WTC11 (cell line): ENCODE measurements at regions not wholly inside any gene's neighbourhood (a gene's known extent, or its start where the extent isn't known, plus 50 kb on each side); places are given as distances from the start of the nearest gene placed in this dataset.

Source experiments
- ATAC-seq: fragments of 200-7000 bp; cut with Tn5 transposase; 2 replicates; pipeline ENCODE4 v1.10.0; 2021; ENCODE audit warnings: mild to moderate bottlenecking, moderate library complexity
- CTCF ChIA-PET: fragments of 300-600 bp; sonication (Branson Sonifier 250); formaldehyde crosslinking; loops from one replicate; lab custom pipeline; 2021; ENCODE audit warnings: antibody characterized with exemption; lab: Charles Lee
- POLR2A ChIA-PET: fragments of 350-600 bp; sonication (Branson Sonifier 250); formaldehyde crosslinking; loops from one replicate; lab custom pipeline; 2021; ENCODE audit warnings: antibody characterized with exemption; lab: Charles Lee
- DNase-seq: peaks from one replicate; pipeline ENCODE4 v3.0.0; 2021; ENCODE audit warnings: low spot score
- H3K27ac Mint-ChIP-seq: 2 replicates; pipeline ENCODE4 v1.8.0; 2021; ENCODE audit warnings: mixed read lengths
- H3K27me3 Mint-ChIP-seq: 2 replicates; pipeline ENCODE4 v1.8.0; 2021; ENCODE audit warnings: low read depth, mild to moderate bottlenecking, moderate library complexity, mixed read lengths
- H3K36me3 Mint-ChIP-seq: 2 replicates; pipeline ENCODE4 v1.8.0; 2021; ENCODE audit warnings: mixed read lengths
- H3K4me1 Mint-ChIP-seq: 2 replicates; pipeline ENCODE4 v1.8.0; 2022; ENCODE audit warnings: mixed read lengths
- H3K4me3 Mint-ChIP-seq: 2 replicates; pipeline ENCODE4 v1.8.0; 2021; ENCODE audit warnings: mild to moderate bottlenecking, moderate library complexity, mixed read lengths
- H3K9me3 Mint-ChIP-seq: 2 replicates; pipeline ENCODE4 v1.8.0; 2021; ENCODE audit warnings: mixed read lengths
- AFF4 ChIP-seq: sonication (generic); formaldehyde crosslinking; IDR thresholded peaks from 2 replicates; pipeline ENCODE4 v1.8.1; 2023; ENCODE audit warnings: mild to moderate bottlenecking, missing genetic modification reagents, borderline replicate concordance
- CREM ChIP-seq: sonication (generic); formaldehyde crosslinking; IDR thresholded peaks from 2 replicates; pipeline ENCODE4 v1.8.1; 2022; ENCODE audit warnings: mild to moderate bottlenecking, missing genetic modification reagents, moderate library complexity
- EMX1 ChIP-seq: fragments of 250-450 bp; sonication (Bioruptor Pico); IDR thresholded peaks from 2 replicates; pipeline ENCODE4 v1.8.0; 2021; ENCODE audit warnings: mild to moderate bottlenecking
- ESRRA ChIP-seq: sonication (generic); formaldehyde crosslinking; IDR thresholded peaks from 2 replicates; pipeline ENCODE4 v1.8.1; 2022; ENCODE audit warnings: mild to moderate bottlenecking, missing genetic modification reagents, borderline replicate concordance
- HMGXB4 ChIP-seq: sonication (generic); formaldehyde crosslinking; IDR thresholded peaks from 2 replicates; pipeline ENCODE4 v1.8.1; 2023; ENCODE audit warnings: mild to moderate bottlenecking, moderate library complexity, missing genetic modification reagents
- IRF2 ChIP-seq: sonication (generic); formaldehyde crosslinking; IDR thresholded peaks from 2 replicates; pipeline ENCODE4 v1.8.0; 2022; ENCODE audit warnings: low read depth, missing genetic modification reagents, borderline replicate concordance
- KAT7 ChIP-seq: sonication (generic); formaldehyde crosslinking; IDR thresholded peaks from 2 replicates; pipeline ENCODE4 v1.8.1; 2023; ENCODE audit warnings: missing genetic modification reagents, mild to moderate bottlenecking, borderline replicate concordance
- MLX ChIP-seq: sonication (generic); formaldehyde crosslinking; IDR thresholded peaks from 2 replicates; pipeline ENCODE4 v1.8.1; 2023; ENCODE audit warnings: mild to moderate bottlenecking, missing genetic modification reagents, moderate library complexity
- MYBL2 ChIP-seq: sonication (generic); formaldehyde crosslinking; IDR thresholded peaks from 2 replicates; pipeline ENCODE4 v1.8.1; 2023; ENCODE audit warnings: mild to moderate bottlenecking, moderate library complexity, missing genetic modification reagents
- NFATC4 ChIP-seq: fragments of 250-450 bp; sonication (Bioruptor Pico); IDR thresholded peaks from 2 replicates; pipeline ENCODE4 v1.9.0; 2021; ENCODE audit warnings: mild to moderate bottlenecking
- NFE2L1 ChIP-seq: sonication (generic); formaldehyde crosslinking; IDR thresholded peaks from 2 replicates; pipeline ENCODE4 v1.8.1; 2023; ENCODE audit warnings: missing genetic modification reagents
- NR3C1 ChIP-seq: sonication (generic); formaldehyde crosslinking; conservative IDR thresholded peaks from 2 replicates; pipeline ENCODE4 v1.8.1; 2023; ENCODE audit warnings: low read depth, mild to moderate bottlenecking, missing genetic modification reagents
- PREB ChIP-seq: sonication (generic); formaldehyde crosslinking; IDR thresholded peaks from 2 replicates; pipeline ENCODE4 v1.8.1; 2022; ENCODE audit warnings: mild to moderate bottlenecking, missing genetic modification reagents, moderate library complexity, borderline replicate concordance
- RELA ChIP-seq: sonication (generic); formaldehyde crosslinking; IDR thresholded peaks from 2 replicates; pipeline ENCODE4 v1.8.1; 2022; ENCODE audit warnings: missing genetic modification reagents, mild to moderate bottlenecking, borderline replicate concordance
- SOX15 ChIP-seq: fragments of 250-450 bp; sonication (Bioruptor Pico); IDR thresholded peaks from 2 replicates; pipeline ENCODE4 v1.9.0; 2021; ENCODE audit warnings: mild to moderate bottlenecking
- USF2 ChIP-seq: sonication (generic); formaldehyde crosslinking; IDR thresholded peaks from 2 replicates; pipeline ENCODE4 v1.8.1; 2023; ENCODE audit warnings: mild to moderate bottlenecking, missing genetic modification reagents, moderate library complexity
- ZBTB21 ChIP-seq: sonication (generic); formaldehyde crosslinking; IDR thresholded peaks from 2 replicates; pipeline ENCODE4 v1.8.1; 2023; ENCODE audit warnings: mild to moderate bottlenecking, missing genetic modification reagents, borderline replicate concordance
- ZNF281 ChIP-seq: sonication (generic); formaldehyde crosslinking; IDR thresholded peaks from 2 replicates; pipeline ENCODE4 v1.8.0; 2023; ENCODE audit warnings: mild to moderate bottlenecking, missing genetic modification reagents
- ZNF416 ChIP-seq: fragments of 250-450 bp; sonication (Bioruptor Pico); IDR thresholded peaks from 2 replicates; pipeline ENCODE4 v1.9.0; 2021; ENCODE audit warnings: mild to moderate bottlenecking, inconsistent platforms
- ZSCAN18 ChIP-seq: fragments of 250-450 bp; sonication (Bioruptor Pico); IDR thresholded peaks from 2 replicates; pipeline ENCODE4 v2.1.2; 2022; ENCODE audit warnings: mild to moderate bottlenecking, moderate library complexity

- Mint-ChIP-seq H3K27ac (no peak overlapping the region), H3K4me3 (no peak overlapping the region), H3K36me3 (peaks cover 4% of the 10 kb centered on the region; the same call in 1 of the 2 replicates), H3K27me3 (no peaks in the 10 kb centered on the region), H3K4me1 (no peaks in the 10 kb centered on the region)
- POLR2A ChIA-PET: no interaction called here
- ATAC-seq: no peak
- TF ChIP-seq PREB (CRISPR knock-in tag) (no peak), MYBL2 (CRISPR knock-in tag) (no peak), HMGXB4 (CRISPR knock-in tag) (no peak), MLX (CRISPR knock-in tag) (no peak), IRF2 (no peak), RELA (no peak), ZBTB21 (CRISPR knock-in tag) (no peak), EMX1 (CRISPR knock-in tag) (no peak), SOX15 (CRISPR knock-in tag) (no peak), ZNF281 (CRISPR knock-in tag) (no peak)
- TF ChIP-seq, all 79 proteins: peak for 0
- peaks cover 10% of the 10 kb centered on the region for H3K9me3 Mint-ChIP-seq
- CTCF ChIA-PET: no interaction called here
- DNase-seq: no peak
These were observed 1734.3 kb downstream of the PCDH7 start for GRCh38 chr4:32454482-32454881.

GRCh38 chr4:32455231-32455630 is 1735.1 kb downstream of the PCDH7 start:
- Mint-ChIP-seq H3K36me3 (peaks cover 4% of the 10 kb centered on the region; the same call in 1 of the 2 replicates), H3K4me1 (no peaks in the 10 kb centered on the region), H3K4me3 (no peak overlapping the region), H3K9me3 (peaks cover 10% of the 10 kb centered on the region), H3K27me3 (no peaks in the 10 kb centered on the region), H3K27ac (no peak overlapping the region)
- ChIA-PET POLR2A (no interaction called here), CTCF (no interaction called here)
- TF ChIP-seq SOX15 (CRISPR knock-in tag): no peak
- ATAC-seq (no peak), DNase-seq (no peak)

- Mint-ChIP-seq H3K27ac (no peak overlapping the region), H3K36me3 (peaks cover 4% of the 10 kb centered on the region; the same call in 1 of the 2 replicates), H3K4me3 (no peak overlapping the region), H3K9me3 (peaks cover 10% of the 10 kb centered on the region), H3K27me3 (no peaks in the 10 kb centered on the region), H3K4me1 (no peaks in the 10 kb centered on the region)
- ChIA-PET CTCF (no interaction called here), POLR2A (no interaction called here)
- ATAC-seq: no peak
- DNase-seq: no peak
- TF ChIP-seq ZNF416: no peak
- no peak for TF ChIP-seq ESRRA (CRISPR knock-in tag)
- TF ChIP-seq AFF4 (CRISPR knock-in tag): no peak
- TF ChIP-seq NFATC4: no peak
- no peak for TF ChIP-seq ZSCAN18 (CRISPR knock-in tag)
- no peak for TF ChIP-seq NR3C1 (CRISPR knock-in tag)
- TF ChIP-seq KAT7 (CRISPR knock-in tag): no peak
- TF ChIP-seq NFE2L1 (CRISPR knock-in tag): no peak
- no peak for TF ChIP-seq USF2 (CRISPR knock-in tag)
- TF ChIP-seq CREM: no peak
These were observed 1740.8 kb downstream of the PCDH7 start for GRCh38 chr4:32460972-32461371.
